Keratinocyte (primary cell): ENCODE measurements at regions not wholly inside any gene's neighbourhood (a gene's known extent, or its start where the extent isn't known, plus 50 kb on each side); places are given as distances from the start of the nearest gene placed in this dataset.

ENCODE experiments used
- DNase-seq: peaks from one replicate; pipeline ENCODE4 v3.0.0-alpha.2; 2011; ENCODE audit warnings: low read depth, missing footprints, low spot score
- FAIRE-seq: peaks from 2 replicates; lab custom pipeline; 2011; peaks lifted over from hg19 to GRCh38; lab: Jason Lieb, UNC
- H2AFZ ChIP-seq: 2 replicates; pipeline ENCODE4 v1.6.0; 2012; ENCODE audit warnings: low read length, control low read depth, inconsistent platforms; ENCODE audit not compliant: control insufficient read depth
- H3K27ac ChIP-seq: 2 replicates; pipeline ENCODE4 v1.5.1; 2011; ENCODE audit warnings: low read length; ENCODE audit not compliant: control insufficient read depth, insufficient read depth
- H3K27me3 ChIP-seq: 3 replicates; pipeline ENCODE4 v1.6.0; 2011; ENCODE audit warnings: low read length; ENCODE audit not compliant: control insufficient read depth, insufficient read depth; ENCODE audit errors: extremely low read depth
- H3K36me3 ChIP-seq, 2 experiments: 2 replicates in 1 of 2; 3 replicates in 1 of 2; pipeline ENCODE4 v1.5.1; 2011; ENCODE audit warnings: low read length in 2 of 2, mild to moderate bottlenecking in 1 of 2; ENCODE audit not compliant: control insufficient read depth in 2 of 2, insufficient read depth in 2 of 2; ENCODE audit errors: extremely low read depth in 1 of 2
- H3K4me1 ChIP-seq: 3 replicates; pipeline ENCODE4 v1.5.1; 2011; ENCODE audit warnings: low read length; ENCODE audit not compliant: control insufficient read depth, insufficient read depth; ENCODE audit errors: extremely low read depth
- H3K4me2 ChIP-seq: 3 replicates; pipeline ENCODE4 v1.6.0; 2011; ENCODE audit warnings: low read depth, low read length; ENCODE audit not compliant: control insufficient read depth, insufficient read depth; ENCODE audit errors: extremely low read depth
- H3K4me3 ChIP-seq, 3 experiments: fragments of 200-600 bp in 1 of 3; sonication (generic) in 1 of 3; 2 replicates in 2 of 3; 3 replicates in 1 of 3; pipeline ENCODE4 v1.5.1; 2011 to 2016; ENCODE audit warnings: low read length in 3 of 3, mild to moderate bottlenecking in 3 of 3, control low read depth in 2 of 3, inconsistent platforms in 1 of 3, low read depth in 1 of 3, mixed read lengths in 1 of 3, mixed run types in 1 of 3, moderate library complexity in 1 of 3; ENCODE audit not compliant: control insufficient read depth in 2 of 3, insufficient read depth in 2 of 3; ENCODE audit errors: extremely low read depth in 1 of 3
- H3K79me2 ChIP-seq: 2 replicates; pipeline ENCODE4 v1.6.0; 2012; ENCODE audit warnings: low read length; ENCODE audit not compliant: control insufficient read depth, insufficient read depth
- H3K9ac ChIP-seq: 3 replicates; pipeline ENCODE4 v1.6.0; 2011; ENCODE audit warnings: low read length; ENCODE audit not compliant: control insufficient read depth, insufficient read depth; ENCODE audit errors: extremely low read depth
- H3K9me1 ChIP-seq: 3 replicates; pipeline ENCODE4 v1.6.0; 2011; ENCODE audit warnings: low read length; ENCODE audit not compliant: control insufficient read depth, insufficient read depth; ENCODE audit errors: extremely low read depth
- H3K9me3 ChIP-seq: 2 replicates; pipeline ENCODE4 v1.5.1; 2012; ENCODE audit warnings: low read depth, low read length; ENCODE audit not compliant: control insufficient read depth
- H4K20me1 ChIP-seq: 3 replicates; pipeline ENCODE4 v1.6.0; 2011; ENCODE audit warnings: low read length; ENCODE audit not compliant: control insufficient read depth, insufficient read depth; ENCODE audit errors: extremely low read depth
- EZH2 ChIP-seq: IDR thresholded peaks from one replicate; pipeline ENCODE4 v1.6.1; 2012; ENCODE audit warnings: inconsistent platforms, mild to moderate bottlenecking, low read length, moderate library complexity
- dilution Hi-C: fragments of 300-500 bp; cut with MboI; formaldehyde crosslinking; loops from one replicate; pipeline ENCODE4 v1.7.0; 2020; ENCODE audit warnings: low sequenced_read_pairs; ENCODE audit not compliant: extremely low pct_ligation_motif_present
- TF ChIP-seq, protein P1 (sequence below), 3 experiments: IDR thresholded peaks in 1 of 3; conservative IDR thresholded peaks in 1 of 3; optimal IDR thresholded peaks in 1 of 3; 2 replicates in 2 of 3; 3 replicates in 1 of 3; pipeline versions ENCODE3 to v1.5.1; 2011; ENCODE audit warnings: low read length in 3 of 3, mild to moderate bottlenecking in 3 of 3, moderate library complexity in 2 of 3, control low read depth in 1 of 3, inconsistent platforms in 1 of 3; ENCODE audit not compliant: insufficient read depth in 2 of 3; ENCODE audit errors: extremely low read depth in 1 of 3

DNA sequence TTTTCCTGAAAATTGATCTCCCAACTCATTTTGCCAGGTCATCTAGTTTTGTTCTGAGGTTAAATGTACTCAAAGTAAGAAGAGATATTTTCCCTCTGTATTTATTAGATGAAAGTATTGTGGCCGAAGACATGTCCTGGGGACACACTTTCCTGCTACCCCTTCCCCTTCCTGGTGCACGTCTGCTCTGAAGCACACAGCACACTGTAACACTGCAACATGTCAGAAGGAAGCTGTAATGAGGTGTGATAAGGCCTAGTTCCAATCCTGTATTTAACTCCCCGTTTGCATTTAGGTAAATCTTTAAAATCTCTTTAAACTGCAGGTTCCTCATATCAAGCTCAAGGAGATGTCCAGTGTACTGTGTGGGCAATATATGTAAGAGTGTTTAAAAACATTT, 99.4 kb downstream of the HDGFL1 start:
- Histone ChIP-seq H3K36me3 (no peaks in the 10 kb centered on the region), H3K79me2 (no peaks in the 10 kb centered on the region), H3K4me2 (no peak overlapping the region), H3K27ac (no peak overlapping the region), H4K20me1 (no peaks in the 10 kb centered on the region), H3K4me1 (no peaks in the 10 kb centered on the region), H3K4me3 (no peak overlapping the region), H3K9me3 (no peaks in the 10 kb centered on the region), H3K9me1 (no peaks in the 10 kb centered on the region), H2AFZ (no peak overlapping the region), H3K27me3 (no peaks in the 10 kb centered on the region), H3K9ac (no peak overlapping the region)
- FAIRE-seq (no peak), DNase-seq (no peak)
- TF ChIP-seq, protein P1, sequence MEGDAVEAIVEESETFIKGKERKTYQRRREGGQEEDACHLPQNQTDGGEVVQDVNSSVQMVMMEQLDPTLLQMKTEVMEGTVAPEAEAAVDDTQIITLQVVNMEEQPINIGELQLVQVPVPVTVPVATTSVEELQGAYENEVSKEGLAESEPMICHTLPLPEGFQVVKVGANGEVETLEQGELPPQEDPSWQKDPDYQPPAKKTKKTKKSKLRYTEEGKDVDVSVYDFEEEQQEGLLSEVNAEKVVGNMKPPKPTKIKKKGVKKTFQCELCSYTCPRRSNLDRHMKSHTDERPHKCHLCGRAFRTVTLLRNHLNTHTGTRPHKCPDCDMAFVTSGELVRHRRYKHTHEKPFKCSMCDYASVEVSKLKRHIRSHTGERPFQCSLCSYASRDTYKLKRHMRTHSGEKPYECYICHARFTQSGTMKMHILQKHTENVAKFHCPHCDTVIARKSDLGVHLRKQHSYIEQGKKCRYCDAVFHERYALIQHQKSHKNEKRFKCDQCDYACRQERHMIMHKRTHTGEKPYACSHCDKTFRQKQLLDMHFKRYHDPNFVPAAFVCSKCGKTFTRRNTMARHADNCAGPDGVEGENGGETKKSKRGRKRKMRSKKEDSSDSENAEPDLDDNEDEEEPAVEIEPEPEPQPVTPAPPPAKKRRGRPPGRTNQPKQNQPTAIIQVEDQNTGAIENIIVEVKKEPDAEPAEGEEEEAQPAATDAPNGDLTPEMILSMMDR (optimal IDR thresholded peaks at IDR 0.05 in 1 of 3, IDR thresholded peaks at IDR 0.05 in 1 of 3, conservative IDR thresholded peaks at IDR 0.05 in 1 of 3; ENCODE audit: extremely low read depth in 1 of 3, insufficient read depth in 2 of 3, low read length in 3 of 3), result no peak
- TF ChIP-seq EZH2, result no peak
- dilution Hi-C loops, result no loop called here

DNA sequence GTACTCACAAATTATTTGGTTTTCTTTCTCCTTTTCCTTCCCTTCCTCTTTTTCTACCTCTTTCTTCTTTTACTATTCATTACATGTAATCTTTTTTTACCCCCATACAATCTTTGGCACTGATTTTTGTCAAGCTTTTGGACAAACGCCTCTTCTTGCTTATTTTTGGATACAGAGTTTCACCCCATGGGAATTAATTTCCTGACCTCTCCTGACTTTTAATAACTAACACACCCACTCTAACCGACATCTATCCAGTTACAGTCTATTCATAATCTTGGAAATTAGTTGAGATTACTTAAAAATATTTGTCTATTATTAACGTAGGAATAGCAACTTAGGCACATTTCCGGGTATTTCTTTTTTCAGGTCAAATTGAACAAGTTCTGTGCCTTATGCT, 101.2 kb downstream of the HDGFL1 start:
- no peaks in the 10 kb centered on the region for H3K36me3 ChIP-seq
- no peaks in the 10 kb centered on the region for H4K20me1 ChIP-seq
- H3K4me3 ChIP-seq, result no peak overlapping the region
- FAIRE-seq (no peak), DNase-seq (no peak)
- H3K27ac ChIP-seq, result no peak overlapping the region
- dilution Hi-C loops, result no loop called here
- TF ChIP-seq, protein P1 (optimal IDR thresholded peaks at IDR 0.05 in 1 of 3, IDR thresholded peaks at IDR 0.05 in 1 of 3, conservative IDR thresholded peaks at IDR 0.05 in 1 of 3; ENCODE audit: extremely low read depth in 1 of 3, insufficient read depth in 2 of 3, low read length in 3 of 3), result no peak
- no peak for TF ChIP-seq EZH2
- no peak overlapping the region for H3K9ac ChIP-seq
- H2AFZ ChIP-seq, result no peak overlapping the region
- no peak overlapping the region for H3K4me2 ChIP-seq
- H3K9me1 ChIP-seq, result no peaks in the 10 kb centered on the region
- no peaks in the 10 kb centered on the region for H3K9me3 ChIP-seq
- H3K79me2 ChIP-seq, result no peaks in the 10 kb centered on the region
- H3K4me1 ChIP-seq, result no peaks in the 10 kb centered on the region
- no peaks in the 10 kb centered on the region for H3K27me3 ChIP-seq
